ENCODE measurements at regions not wholly inside any gene's neighbourhood (a gene's known extent, or its start where the extent isn't known, plus 50 kb on each side); places are given as distances from the start of the nearest gene placed in this dataset.
"Not testable (repeated sequence)": the region's sequence is repeated elsewhere in the genome, so short reads cannot be mapped to it uniquely, and the experiment has no call there.

GRCh38 chr2:72023678-72024390, 123.8 kb downstream of the CYP26B1 start:
- Mint-ChIP-seq H3K27me3 (ENCODE audit: low read depth) (no peaks in the 10 kb centered on the region), H3K9me3 (no peaks in the 10 kb centered on the region), H3K27ac (no peak overlapping the region), H3K4me3 (no peak overlapping the region), H3K36me3 (ENCODE audit: low read depth) (no peaks in the 10 kb centered on the region), H3K4me1 (no peaks in the 10 kb centered on the region)
- TF ChIP-seq CTCF (IDR thresholded peaks at IDR 0.05; ENCODE audit: unreplicated experiment in 3 of 3), result no peak

- H3K4me1 Mint-ChIP-seq; H3K9me3 Mint-ChIP-seq; H3K27me3 Mint-ChIP-seq (ENCODE audit: low read depth); H3K36me3 Mint-ChIP-seq (ENCODE audit: low read depth); H3K27ac Mint-ChIP-seq; H3K4me3 Mint-ChIP-seq: not testable (repeated sequence)
Observed at GRCh38 chr2:72021371-72021770, 126.3 kb downstream of the CYP26B1 start.

- no peak for TF ChIP-seq CTCF (IDR thresholded peaks at IDR 0.05; ENCODE audit: unreplicated experiment in 3 of 3)
- H3K36me3 Mint-ChIP-seq (ENCODE audit: low read depth), result no peaks in the 10 kb centered on the region
- H3K4me3 Mint-ChIP-seq, result no peak overlapping the region
- no peaks in the 10 kb centered on the region for H3K4me1 Mint-ChIP-seq
- H3K9me3 Mint-ChIP-seq, result peaks cover 5% of the 10 kb centered on the region
- no peak overlapping the region for H3K27ac Mint-ChIP-seq
- H3K27me3 Mint-ChIP-seq (ENCODE audit: low read depth), result peaks cover 17% of the 10 kb centered on the region
Observed at GRCh38 chr2:72015266-72015665, 132.4 kb downstream of the CYP26B1 start.

GRCh38 chr2:72014831-72015230, 132.8 kb downstream of the CYP26B1 start:
- TF ChIP-seq CTCF (IDR thresholded peaks at IDR 0.05; ENCODE audit: unreplicated experiment in 3 of 3), result no peak
- no peaks in the 10 kb centered on the region for H3K4me1 Mint-ChIP-seq

GRCh38 chr2:72013726-72014125, 133.9 kb downstream of the CYP26B1 start:
- no peak overlapping the region for H3K4me3 Mint-ChIP-seq

More at GRCh38 chr2:72014831-72015230, 132.8 kb downstream of the CYP26B1 start:
- Mint-ChIP-seq H3K27me3 (ENCODE audit: low read depth) (peaks cover 19% of the 10 kb centered on the region), H3K4me3 (no peak overlapping the region), H3K27ac (no peak overlapping the region), H3K9me3 (peaks cover 5% of the 10 kb centered on the region), H3K36me3 (ENCODE audit: low read depth) (no peaks in the 10 kb centered on the region)

GRCh38 chr2:72012886-72013574, 134.6 kb downstream of the CYP26B1 start:
- Mint-ChIP-seq H3K36me3 (ENCODE audit: low read depth) (no peaks in the 10 kb centered on the region), H3K4me3 (no peak overlapping the region), H3K9me3 (peaks cover 5% of the 10 kb centered on the region), H3K27me3 (ENCODE audit: low read depth) (peaks cover 29% of the 10 kb centered on the region), H3K4me1 (no peaks in the 10 kb centered on the region), H3K27ac (no peak overlapping the region)
- no peak for TF ChIP-seq CTCF (IDR thresholded peaks at IDR 0.05; ENCODE audit: unreplicated experiment in 3 of 3)

More at GRCh38 chr2:72013726-72014125, 133.9 kb downstream of the CYP26B1 start:
- Mint-ChIP-seq H3K4me1 (no peaks in the 10 kb centered on the region), H3K36me3 (ENCODE audit: low read depth) (no peaks in the 10 kb centered on the region), H3K9me3 (peaks cover 5% of the 10 kb centered on the region), H3K27ac (no peak overlapping the region), H3K27me3 (ENCODE audit: low read depth) (peaks cover 25% of the 10 kb centered on the region)
- TF ChIP-seq CTCF (IDR thresholded peaks at IDR 0.05; ENCODE audit: unreplicated experiment in 3 of 3), result no peak

Data from nephron (organoid).